ENCODE measurements at regions not wholly inside any gene's neighbourhood (a gene's known extent, or its start where the extent isn't known, plus 50 kb on each side); places are given as distances from the start of the nearest gene placed in this dataset.

- Histone ChIP-seq H3K79me2 (ENCODE audit: control insufficient read depth, insufficient read depth, low read length) (no peaks in the 10 kb centered on the region), H3K9me1 (replicated peaks; ENCODE audit: control insufficient read depth, extremely low read depth, insufficient read depth, low read length) (no peaks in the 10 kb centered on the region), H2AFZ (ENCODE audit: low read depth, low read length) (no peak overlapping the region), H3K4me3 (replicated peaks in 1 of 3; ENCODE audit: insufficient read depth in 1 of 3, low read depth in 1 of 3, low read length in 3 of 3) (no peak overlapping the region), H3K4me1 (ENCODE audit: control insufficient read depth, extremely low read depth, insufficient read depth, low read length) (peaks cover 27% of the 10 kb centered on the region), H3K27ac (ENCODE audit: insufficient read depth, low read depth, low read length) (no peak overlapping the region), H3K36me3 (ENCODE audit: control insufficient read depth in 2 of 2, extremely low read depth in 1 of 2, insufficient read depth in 2 of 2, low read length in 2 of 2) (no peaks in the 10 kb centered on the region), H4K20me1 (replicated peaks; ENCODE audit: control insufficient read depth, extremely low read depth, insufficient read depth, low read length) (no peaks in the 10 kb centered on the region), H3K4me2 (ENCODE audit: insufficient read depth, low read length) (no peak overlapping the region), H3K9ac (replicated peaks; ENCODE audit: extremely low read depth, insufficient read depth, low read length) (no peak overlapping the region), H3K27me3 (ENCODE audit: control insufficient read depth in 2 of 2, insufficient read depth in 2 of 2, low read length in 2 of 2) (no peaks in the 10 kb centered on the region), H3K9me3 (replicated peaks; ENCODE audit: control insufficient read depth, insufficient read depth, low read length) (no peaks in the 10 kb centered on the region)
- intact Hi-C loops (cut with micrococcal nuclease) (loop anchor here (5.0 kb wide), 3 partner anchors 242 to 608 kb away; partner anchors contain the start of gene PPP3CA), dilution Hi-C loops (cut with MboI; ENCODE audit: extremely low pct_ligation_motif_present, low sequenced_read_pairs) (no loop called here)
- CTCF ChIA-PET = interaction anchor here (1.1 to 2.2 kb wide), 2 partner anchors 309 to 367 kb away, joined by 3 to 13 read pairs; no protein-coding TSS in a partner anchor
- no TSS peak for BruUV-seq (replicated peaks)
- FAIRE-seq = no peak
- TF ChIP-seq FOS (IDR thresholded peaks at IDR 0.05; ENCODE audit: borderline replicate concordance, insufficient read depth, low read length) (no peak), EZH2 (IDR thresholded peaks at IDR 0.05; ENCODE audit: borderline replicate concordance, low read depth, low read length, severe bottlenecking) (no peak), CTCF (IDR thresholded peaks at IDR 0.05; ENCODE audit: extremely low read depth in 1 of 2, insufficient read depth in 1 of 2, low read depth in 1 of 2, low read length in 2 of 2) (no peak), JUN (IDR thresholded peaks at IDR 0.05; ENCODE audit: borderline replicate concordance, insufficient read depth, insufficient read length, low read depth) (no peak), MAX (IDR thresholded peaks at IDR 0.05; ENCODE audit: insufficient read depth, insufficient read length) (no peak), POLR2A (IDR thresholded peaks at IDR 0.05; ENCODE audit: low read depth, low read length) (no peak), MYC (IDR thresholded peaks at IDR 0.05; ENCODE audit: low read depth, low read length) (no peak), GATA2 (IDR thresholded peaks at IDR 0.05; ENCODE audit: insufficient read depth, insufficient read length, low read depth, low read length) (no peak), POLR2AphosphoS5 (IDR thresholded peaks at IDR 0.05; ENCODE audit: insufficient read depth, low read depth, low read length) (no peak)
- DNase-seq (ENCODE audit: low read depth, low spot score) = no peak
- POLR2A ChIA-PET = no interaction called here
Observed at GRCh38 chr4:100739426-100739825, 221.6 kb upstream of the EMCN start.

Measured in endothelial cell of umbilical vein (primary cell).